GM06990 (cell line): ENCODE measurements at regions not wholly inside any gene's neighbourhood (a gene's known extent, or its start where the extent isn't known, plus 50 kb on each side); places are given as distances from the start of the nearest gene placed in this dataset.

Source experiments
- DNase-seq: peaks from one replicate; pipeline ENCODE4 v3.0.0-alpha.2; 2011; ENCODE audit not compliant: insufficient read length; ENCODE audit errors: extremely low read depth
- H3K27me3 ChIP-seq: replicated peaks from 2 replicates; pipeline ENCODE4 v1.6.0; 2011; ENCODE audit warnings: low read length; ENCODE audit not compliant: control insufficient read depth, insufficient read depth
- H3K36me3 ChIP-seq: 2 replicates; pipeline ENCODE4 v1.5.1; 2011; ENCODE audit warnings: low read length; ENCODE audit not compliant: control insufficient read depth, insufficient read depth
- H3K4me3 ChIP-seq: replicated peaks from 2 replicates; pipeline ENCODE4 v1.5.1; 2011; ENCODE audit warnings: low read depth, mild to moderate bottlenecking, control low read depth, low read length
- TF ChIP-seq, protein P1 (sequence below): IDR thresholded peaks from 2 replicates; pipeline ENCODE4 v1.5.1; 2011; ENCODE audit warnings: low read length, control low read depth, mild to moderate bottlenecking, inconsistent platforms; ENCODE audit not compliant: insufficient read depth, poor library complexity, severe bottlenecking

DNA sequence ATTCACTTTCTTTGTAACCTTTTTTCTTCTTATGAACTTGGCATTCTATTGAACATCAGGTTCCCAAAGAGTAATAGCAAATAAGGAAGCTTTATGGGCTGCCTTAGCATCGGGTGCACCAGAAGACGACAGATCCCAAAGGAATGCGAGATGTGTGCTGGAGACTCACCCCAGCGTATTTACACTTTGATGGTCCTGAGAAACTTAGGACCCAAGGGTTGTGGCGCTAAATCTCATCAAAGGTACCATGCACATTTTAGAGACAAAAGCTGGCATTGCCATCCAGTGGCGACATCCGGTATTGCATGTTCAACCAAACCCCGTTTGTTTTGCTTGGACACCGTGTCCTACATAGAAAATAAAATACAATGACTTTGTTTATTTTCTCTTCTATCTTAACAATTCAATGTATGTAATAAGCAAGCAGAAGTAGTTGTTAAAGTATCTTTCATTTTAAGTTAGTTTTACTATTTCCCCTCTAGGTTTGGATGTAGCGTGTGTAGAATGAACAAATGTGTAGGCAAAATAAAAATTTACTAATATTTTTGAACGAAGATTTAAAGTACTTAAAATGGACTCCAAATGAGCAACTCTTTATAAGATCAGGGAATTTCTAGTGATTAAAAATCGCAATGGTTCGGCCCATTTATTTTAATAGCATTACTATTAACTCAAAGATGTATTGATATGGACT is 1154.8 kb downstream of the GATA3 start:
- Histone ChIP-seq H3K27me3 (no peaks in the 10 kb centered on the region; the same call in 1 of the 2 replicates), H3K36me3 (no peaks in the 10 kb centered on the region), H3K4me3 (no peak overlapping the region)
- DNase-seq: peak; percentile 13
- TF ChIP-seq, protein P1, sequence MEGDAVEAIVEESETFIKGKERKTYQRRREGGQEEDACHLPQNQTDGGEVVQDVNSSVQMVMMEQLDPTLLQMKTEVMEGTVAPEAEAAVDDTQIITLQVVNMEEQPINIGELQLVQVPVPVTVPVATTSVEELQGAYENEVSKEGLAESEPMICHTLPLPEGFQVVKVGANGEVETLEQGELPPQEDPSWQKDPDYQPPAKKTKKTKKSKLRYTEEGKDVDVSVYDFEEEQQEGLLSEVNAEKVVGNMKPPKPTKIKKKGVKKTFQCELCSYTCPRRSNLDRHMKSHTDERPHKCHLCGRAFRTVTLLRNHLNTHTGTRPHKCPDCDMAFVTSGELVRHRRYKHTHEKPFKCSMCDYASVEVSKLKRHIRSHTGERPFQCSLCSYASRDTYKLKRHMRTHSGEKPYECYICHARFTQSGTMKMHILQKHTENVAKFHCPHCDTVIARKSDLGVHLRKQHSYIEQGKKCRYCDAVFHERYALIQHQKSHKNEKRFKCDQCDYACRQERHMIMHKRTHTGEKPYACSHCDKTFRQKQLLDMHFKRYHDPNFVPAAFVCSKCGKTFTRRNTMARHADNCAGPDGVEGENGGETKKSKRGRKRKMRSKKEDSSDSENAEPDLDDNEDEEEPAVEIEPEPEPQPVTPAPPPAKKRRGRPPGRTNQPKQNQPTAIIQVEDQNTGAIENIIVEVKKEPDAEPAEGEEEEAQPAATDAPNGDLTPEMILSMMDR: peak; percentile 85

DNA sequence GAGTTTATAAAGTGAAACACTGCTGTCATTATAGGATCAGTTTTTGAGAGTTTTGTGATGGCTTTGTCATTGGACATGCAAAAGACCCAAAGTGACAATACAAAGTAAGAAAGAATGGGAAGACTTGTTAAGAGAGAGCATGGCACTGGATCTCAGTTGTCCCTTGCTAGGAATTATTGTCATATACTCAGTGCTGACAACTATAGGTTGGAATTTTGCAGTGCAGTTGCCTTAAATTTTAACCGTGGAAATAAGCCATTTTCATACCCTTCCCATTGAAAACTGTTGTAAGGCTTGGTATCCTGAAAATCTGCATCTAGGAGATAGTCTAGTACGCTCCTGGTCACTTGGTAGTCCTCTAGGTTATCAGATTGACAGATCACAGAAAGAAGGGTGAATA is 1156.7 kb downstream of the GATA3 start:
- no peak for DNase-seq

DNA sequence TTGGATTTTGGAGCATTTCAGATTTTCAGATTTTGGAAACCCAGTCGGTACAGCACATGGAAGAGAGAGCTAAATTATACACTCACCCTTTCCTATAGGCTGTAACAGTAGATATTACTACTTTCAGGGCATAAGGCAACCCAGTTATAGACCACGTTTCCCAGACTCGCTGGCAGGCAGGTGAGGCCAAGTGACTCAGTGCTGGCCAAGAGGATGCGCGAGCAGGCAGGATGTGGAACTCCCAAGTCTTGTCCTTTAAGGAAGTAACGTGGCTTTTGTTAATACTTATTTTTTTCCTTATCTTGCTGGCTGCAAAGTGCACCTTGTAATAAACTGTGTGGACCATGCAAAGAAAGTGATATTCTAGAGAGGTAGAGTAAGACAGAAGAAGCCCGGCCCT is 1160.1 kb downstream of the GATA3 start:
- no peaks in the 10 kb centered on the region for H3K36me3 ChIP-seq
- H3K27me3 ChIP-seq: no peaks in the 10 kb centered on the region; the same call in 1 of the 2 replicates
- H3K4me3 ChIP-seq: no peak overlapping the region
- DNase-seq: no peak
- TF ChIP-seq, protein P1: no peak

More for the DNA sequence above, 1156.7 kb downstream of the GATA3 start:
- no peaks in the 10 kb centered on the region; the same call in 1 of the 2 replicates for H3K27me3 ChIP-seq
- no peak overlapping the region for H3K4me3 ChIP-seq
- TF ChIP-seq, protein P1: no peak
- H3K36me3 ChIP-seq: no peaks in the 10 kb centered on the region

DNA sequence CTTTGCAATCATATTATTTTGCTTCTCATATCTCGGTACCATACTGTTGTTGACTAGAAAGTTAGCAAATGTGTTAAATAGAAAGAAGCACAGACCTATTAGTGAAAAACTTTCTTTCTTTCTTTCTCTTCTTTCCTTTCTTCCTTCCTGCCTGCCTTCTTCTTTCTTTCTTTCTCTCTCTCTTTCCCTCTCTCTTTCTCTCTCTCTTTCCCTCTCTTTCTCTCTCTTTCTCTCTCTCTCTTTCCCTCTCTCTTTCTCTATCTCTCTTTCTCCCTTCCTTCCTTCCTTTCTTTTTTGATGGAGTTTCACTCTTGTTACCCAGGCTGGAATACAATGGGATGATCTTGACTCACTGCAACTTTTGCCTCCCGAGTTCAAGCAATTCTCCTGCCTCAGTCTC is 1160.6 kb downstream of the GATA3 start:
- Histone ChIP-seq H3K27me3 (no peaks in the 10 kb centered on the region; the same call in 1 of the 2 replicates), H3K36me3 (no peaks in the 10 kb centered on the region), H3K4me3 (no peak overlapping the region)
- no peak for DNase-seq
- TF ChIP-seq, protein P1: no peak

DNA sequence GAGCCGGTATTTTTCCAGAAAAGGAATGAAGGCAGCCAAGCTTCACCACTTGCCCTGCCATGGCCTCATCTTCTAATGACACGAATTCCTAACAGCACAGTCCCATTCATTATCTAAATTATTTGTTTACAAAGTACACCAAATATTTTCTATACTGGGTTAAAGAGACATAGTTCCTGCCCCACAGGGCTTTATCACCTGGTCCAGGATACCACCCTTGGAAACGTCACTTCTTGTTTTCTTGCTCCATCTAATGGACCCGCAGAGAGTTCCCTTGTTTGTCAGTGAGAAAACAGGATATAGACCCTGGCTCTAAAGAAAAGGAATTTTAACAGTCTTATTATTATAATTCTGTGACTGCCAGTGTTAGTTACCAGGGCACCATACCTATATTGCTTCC is 1165.4 kb downstream of the GATA3 start:
- TF ChIP-seq, protein P1: no peak
- Histone ChIP-seq H3K36me3 (no peaks in the 10 kb centered on the region), H3K27me3 (no peaks in the 10 kb centered on the region), H3K4me3 (no peak overlapping the region)
- no peak for DNase-seq
